Mucosa of stomach (tissue), 1 donor: ENCODE measurements at regions not wholly inside any gene's neighbourhood (a gene's known extent, or its start where the extent isn't known, plus 50 kb on each side); places are given as distances from the start of the nearest gene placed in this dataset.
"Not testable (repeated sequence)": the region's sequence is repeated elsewhere in the genome, so short reads cannot be mapped to it uniquely, and the experiment has no call there.

Experiments
- H3K27me3 ChIP-seq: one replicate; pipeline ENCODE4 v1.7.0; 2013; ENCODE audit warnings: mild to moderate bottlenecking, low read length; ENCODE audit not compliant: control insufficient read depth, insufficient read depth
- H3K36me3 ChIP-seq: one replicate; pipeline ENCODE4 v1.7.0; 2013; ENCODE audit warnings: low read length; ENCODE audit not compliant: control insufficient read depth, insufficient read depth
- H3K4me1 ChIP-seq: one replicate; pipeline ENCODE4 v1.7.0; 2013; ENCODE audit warnings: mild to moderate bottlenecking, low read length; ENCODE audit not compliant: control insufficient read depth, insufficient read depth
- H3K4me3 ChIP-seq: one replicate; pipeline ENCODE4 v1.7.0; 2013; ENCODE audit warnings: low read length
- H3K9ac ChIP-seq: one replicate; pipeline ENCODE4 v1.7.0; 2013; ENCODE audit warnings: mild to moderate bottlenecking, low read length, moderate library complexity
- H3K9me3 ChIP-seq: one replicate; pipeline ENCODE4 v1.7.0; 2013; ENCODE audit warnings: mild to moderate bottlenecking, low read length, moderate library complexity; ENCODE audit not compliant: control insufficient read depth
- donor health status: Pancreatic carcinoma.

DNA sequence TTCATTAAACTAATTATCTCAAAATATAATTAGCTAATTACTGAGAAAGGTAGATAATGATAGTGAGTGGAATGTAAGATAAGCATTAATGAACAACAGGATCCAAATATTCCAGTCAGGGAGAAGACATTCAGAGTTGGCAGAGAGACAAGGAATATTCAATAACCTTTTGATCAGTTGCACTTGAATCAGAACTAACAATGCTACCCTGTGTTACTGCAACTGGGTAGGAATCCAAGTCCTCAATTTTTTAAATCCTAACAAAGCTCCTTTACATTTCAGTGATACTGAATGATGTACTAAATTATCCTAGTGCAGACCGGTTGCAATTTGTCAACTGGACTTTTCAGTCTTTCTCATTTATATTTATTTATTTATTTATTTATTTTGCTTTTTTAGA, 107.1 kb upstream of the MIR17HG start:
- Histone ChIP-seq H3K9me3 (no peaks in the 10 kb centered on the region), H3K4me3 (no peak overlapping the region)

DNA sequence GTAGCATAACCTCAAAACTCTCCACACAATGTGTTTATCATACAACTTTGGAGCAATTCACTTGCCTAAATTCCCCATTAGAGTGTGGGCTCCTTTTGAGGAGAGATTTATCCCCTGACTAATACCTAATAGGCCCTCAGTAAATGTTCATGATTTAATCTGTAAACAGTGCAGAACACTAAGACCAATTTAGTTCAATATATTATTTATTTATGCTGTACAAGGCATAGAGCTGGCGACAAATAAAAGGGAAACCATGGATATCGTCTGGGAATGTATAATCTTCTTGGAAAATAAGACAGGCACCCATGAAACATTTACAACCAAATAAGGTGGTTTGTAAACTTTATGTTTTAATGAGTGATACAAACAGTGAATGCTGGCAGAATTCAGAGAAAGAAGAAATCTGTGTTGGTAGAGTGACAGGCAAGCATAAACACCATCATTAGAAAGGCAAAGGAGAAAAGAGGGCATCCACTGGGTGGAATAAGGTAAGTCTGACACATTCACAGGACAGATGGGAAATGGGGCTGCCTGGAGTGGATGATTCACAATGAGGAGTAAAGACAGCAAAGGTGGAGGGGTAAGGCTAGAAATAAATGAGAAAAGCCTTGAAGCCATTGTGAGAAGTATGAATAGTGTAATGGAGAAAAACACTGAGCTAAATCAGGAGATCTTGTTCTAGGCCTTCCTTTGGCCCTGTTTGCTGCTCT, 106.1 kb upstream of the MIR17HG start:
- H3K9ac ChIP-seq, result no peak overlapping the region
- no peaks in the 10 kb centered on the region for H3K9me3 ChIP-seq
- H3K4me1 ChIP-seq, result no peaks in the 10 kb centered on the region

More for the DNA sequence above, 107.1 kb upstream of the MIR17HG start:
- H3K36me3 ChIP-seq, result no peaks in the 10 kb centered on the region
- H3K27me3 ChIP-seq, result no peaks in the 10 kb centered on the region
- no peak overlapping the region for H3K9ac ChIP-seq
- H3K4me1 ChIP-seq, result no peaks in the 10 kb centered on the region

DNA sequence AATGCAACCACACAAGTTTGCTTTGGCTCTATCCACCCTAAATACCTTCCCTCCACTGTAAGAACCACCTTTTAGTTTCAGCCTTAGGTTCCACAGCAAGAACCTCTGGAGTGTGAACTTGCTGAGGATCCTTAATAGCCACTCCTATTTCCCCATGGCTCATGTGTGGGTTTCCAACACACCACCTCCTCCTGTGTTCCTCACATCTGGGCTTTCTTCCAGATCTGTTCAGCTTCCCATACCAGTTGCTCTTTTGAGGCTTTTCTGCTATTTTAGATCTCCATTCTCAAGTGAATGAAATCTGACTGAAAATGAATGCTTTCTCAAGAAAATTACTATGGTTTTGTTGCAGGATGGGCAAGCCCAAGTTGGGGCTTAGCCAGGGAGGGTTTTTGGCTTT, 104.8 kb upstream of the MIR17HG start:
- H3K36me3 ChIP-seq, result no peaks in the 10 kb centered on the region
- no peaks in the 10 kb centered on the region for H3K27me3 ChIP-seq
- H3K9ac ChIP-seq, result no peak overlapping the region
- no peak overlapping the region for H3K4me3 ChIP-seq
- no peaks in the 10 kb centered on the region for H3K9me3 ChIP-seq
- no peaks in the 10 kb centered on the region for H3K4me1 ChIP-seq

More for the DNA sequence above, 106.1 kb upstream of the MIR17HG start:
- no peaks in the 10 kb centered on the region for H3K27me3 ChIP-seq
- H3K36me3 ChIP-seq, result no peaks in the 10 kb centered on the region
- H3K4me3 ChIP-seq, result no peak overlapping the region

DNA sequence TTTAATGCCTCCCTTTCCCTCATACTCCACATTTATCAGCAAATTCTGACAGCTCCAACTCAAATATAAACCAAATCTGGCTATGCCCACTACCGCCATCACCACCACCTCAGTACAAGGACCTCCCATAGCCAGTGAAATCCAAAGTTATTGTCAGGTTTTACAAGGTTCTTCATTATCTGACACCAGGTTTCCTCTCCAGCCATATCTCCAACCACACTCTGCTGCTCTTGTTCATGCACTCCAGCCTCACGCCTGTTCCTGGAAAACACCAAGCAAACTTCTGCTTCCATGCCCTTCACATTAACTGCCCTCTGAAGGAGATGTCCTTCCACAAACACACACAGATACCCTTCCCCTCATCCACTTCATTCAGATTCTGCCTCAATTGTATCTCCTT, 102.2 kb upstream of the MIR17HG start:
- H3K9me3 ChIP-seq, result no peaks in the 10 kb centered on the region
- no peaks in the 10 kb centered on the region for H3K27me3 ChIP-seq
- H3K9ac ChIP-seq, result no peak overlapping the region
- peaks cover 12% of the 10 kb centered on the region for H3K4me1 ChIP-seq
- H3K4me3 ChIP-seq, result no peak overlapping the region
- H3K36me3 ChIP-seq, result no peaks in the 10 kb centered on the region

DNA sequence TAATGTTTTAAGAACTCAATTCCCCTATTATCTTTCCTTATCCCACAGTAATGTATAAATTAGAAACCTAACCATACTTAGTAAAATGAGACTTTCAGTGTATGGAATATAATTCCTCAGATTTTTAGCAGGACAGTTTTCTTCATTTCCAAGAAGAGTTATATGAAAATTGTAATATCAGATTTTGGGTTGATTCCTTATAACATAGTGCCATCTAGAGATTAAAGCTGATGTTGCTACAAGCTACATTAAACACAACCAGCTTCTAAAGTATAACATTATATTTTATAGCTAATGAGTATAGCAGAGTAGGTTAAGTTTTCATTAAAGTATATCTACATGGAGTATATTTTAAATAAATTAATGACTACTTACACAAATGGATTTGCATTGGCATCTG, 99.7 kb upstream of the MIR17HG start:
- H3K9me3 ChIP-seq, result no peaks in the 10 kb centered on the region
- H3K4me3 ChIP-seq, result no peak overlapping the region
- no peaks in the 10 kb centered on the region for H3K36me3 ChIP-seq
- H3K27me3 ChIP-seq, result no peaks in the 10 kb centered on the region
- no peak overlapping the region for H3K9ac ChIP-seq
- H3K4me1 ChIP-seq, result peaks cover 12% of the 10 kb centered on the region

DNA sequence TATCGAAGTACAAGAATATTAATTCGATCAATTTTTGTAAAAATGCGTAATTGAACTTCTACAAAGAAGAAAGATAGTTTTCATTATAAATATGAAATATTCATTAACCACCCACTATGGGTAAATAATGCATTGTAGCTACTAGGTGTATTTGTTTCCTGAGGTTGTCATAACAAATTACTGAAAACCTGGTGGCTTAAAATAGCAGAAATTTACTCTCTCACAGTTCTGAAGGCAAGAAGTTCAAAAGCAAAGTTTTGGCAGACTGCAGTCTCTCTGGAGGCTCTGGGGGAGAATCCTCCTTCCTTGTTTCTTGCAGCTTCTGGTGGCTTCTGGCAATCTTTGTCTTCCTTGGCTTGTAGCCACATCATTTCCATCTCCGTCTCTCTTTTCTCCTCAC, 99.2 kb upstream of the MIR17HG start:
- H3K4me1 ChIP-seq, result peaks cover 12% of the 10 kb centered on the region
- H3K4me3 ChIP-seq, result no peak overlapping the region
- no peaks in the 10 kb centered on the region for H3K27me3 ChIP-seq
- H3K9me3 ChIP-seq, result no peaks in the 10 kb centered on the region
- no peaks in the 10 kb centered on the region for H3K36me3 ChIP-seq
- no peak overlapping the region for H3K9ac ChIP-seq

DNA sequence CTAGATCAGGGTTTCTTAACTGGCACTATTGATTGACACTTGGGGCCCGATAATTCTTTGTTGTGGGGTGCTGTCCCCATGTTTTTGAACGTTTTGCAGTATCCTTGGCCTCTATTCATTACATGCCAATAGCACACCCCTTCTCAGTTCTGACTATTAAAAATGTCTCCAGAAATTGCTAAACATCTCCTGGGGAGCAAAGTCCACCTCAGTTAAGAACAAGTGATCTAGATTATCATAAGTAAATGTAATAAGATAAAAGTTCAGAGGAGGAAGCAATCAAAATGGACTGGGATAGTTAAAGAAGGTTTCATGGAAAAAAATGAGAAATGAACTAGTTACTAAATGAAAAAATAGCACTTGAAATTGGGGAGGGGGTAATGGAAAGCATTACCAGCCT, 98.1 kb upstream of the MIR17HG start:
- Histone ChIP-seq H3K4me3 (no peak overlapping the region), H3K9ac (no peak overlapping the region), H3K27me3 (no peaks in the 10 kb centered on the region)

DNA sequence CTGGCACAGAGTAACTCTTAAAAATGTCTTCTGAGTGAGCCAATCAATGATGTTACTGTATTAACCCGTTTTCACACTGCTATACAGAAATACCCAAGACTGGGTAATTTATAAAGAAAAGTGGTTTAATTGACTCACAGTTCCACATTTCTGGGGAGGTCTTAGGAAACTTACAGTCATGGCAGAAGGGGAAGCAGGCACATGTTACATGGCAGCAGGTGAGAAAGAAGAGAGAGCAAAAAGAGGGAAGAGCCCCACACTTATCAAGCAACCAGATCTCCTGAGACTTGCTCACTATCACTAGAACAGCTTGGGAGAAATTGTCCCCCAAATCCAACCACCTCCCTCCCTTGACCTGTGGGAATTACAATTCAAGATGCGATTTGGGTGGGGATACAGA, 97.6 kb upstream of the MIR17HG start:
- no peak overlapping the region for H3K9ac ChIP-seq
- H3K9me3 ChIP-seq, result no peaks in the 10 kb centered on the region
- no peak overlapping the region for H3K4me3 ChIP-seq
- H3K4me1 ChIP-seq, result peaks cover 12% of the 10 kb centered on the region
- no peaks in the 10 kb centered on the region for H3K27me3 ChIP-seq
- H3K36me3 ChIP-seq, result no peaks in the 10 kb centered on the region

More for the DNA sequence above, 98.1 kb upstream of the MIR17HG start:
- no peaks in the 10 kb centered on the region for H3K36me3 ChIP-seq
- H3K4me1 ChIP-seq, result peaks cover 12% of the 10 kb centered on the region
- no peaks in the 10 kb centered on the region for H3K9me3 ChIP-seq

DNA sequence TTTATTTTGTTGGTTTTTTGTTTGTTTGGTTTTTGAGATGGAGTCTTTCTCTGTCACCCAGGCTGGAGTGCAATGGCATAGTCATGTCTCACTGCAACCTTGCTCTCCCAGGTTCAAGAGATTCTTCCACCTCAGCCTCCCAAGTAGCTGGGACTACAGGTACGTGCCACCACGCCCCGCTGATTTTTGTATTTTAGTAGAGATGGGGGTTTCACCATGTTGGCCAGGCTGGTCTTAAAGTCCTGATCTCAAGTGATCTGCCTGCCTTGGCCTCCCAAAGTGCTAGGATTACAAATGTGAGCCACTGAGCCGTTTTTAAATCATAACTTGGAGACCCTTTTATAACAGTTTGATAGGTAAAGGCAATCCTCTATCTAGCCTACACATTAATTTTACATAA, 95.9 kb upstream of the MIR17HG start:
- not testable (repeated sequence) for H3K9me3 ChIP-seq, H3K36me3 ChIP-seq, H3K4me3 ChIP-seq, H3K9ac ChIP-seq, H3K27me3 ChIP-seq
- peaks cover 12% of the 10 kb centered on the region for H3K4me1 ChIP-seq

DNA sequence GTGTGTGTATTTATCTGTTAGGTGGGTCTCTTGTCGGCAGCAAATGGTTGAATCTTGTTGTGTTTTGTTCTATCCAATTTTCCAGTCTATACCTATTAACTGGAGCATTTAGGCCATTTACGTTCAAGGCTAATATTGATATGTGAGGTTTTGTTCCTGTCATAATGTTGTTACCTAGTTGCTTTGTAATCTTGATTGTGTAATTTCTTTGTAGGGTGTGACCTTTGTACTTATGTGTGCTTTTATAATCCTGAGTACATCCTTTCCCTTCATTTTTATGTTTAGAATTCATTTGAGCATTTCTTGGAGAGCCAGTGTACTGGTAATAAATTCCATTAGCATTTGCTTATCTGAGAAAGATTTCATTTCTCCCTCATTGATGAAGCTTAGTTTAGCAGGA, 83.0 kb upstream of the MIR17HG start:
- Histone ChIP-seq H3K4me3 (no peak overlapping the region), H3K9me3 (no peaks in the 10 kb centered on the region), H3K9ac (no peak overlapping the region), H3K27me3 (no peaks in the 10 kb centered on the region), H3K36me3 (no peaks in the 10 kb centered on the region), H3K4me1 (no peaks in the 10 kb centered on the region)

DNA sequence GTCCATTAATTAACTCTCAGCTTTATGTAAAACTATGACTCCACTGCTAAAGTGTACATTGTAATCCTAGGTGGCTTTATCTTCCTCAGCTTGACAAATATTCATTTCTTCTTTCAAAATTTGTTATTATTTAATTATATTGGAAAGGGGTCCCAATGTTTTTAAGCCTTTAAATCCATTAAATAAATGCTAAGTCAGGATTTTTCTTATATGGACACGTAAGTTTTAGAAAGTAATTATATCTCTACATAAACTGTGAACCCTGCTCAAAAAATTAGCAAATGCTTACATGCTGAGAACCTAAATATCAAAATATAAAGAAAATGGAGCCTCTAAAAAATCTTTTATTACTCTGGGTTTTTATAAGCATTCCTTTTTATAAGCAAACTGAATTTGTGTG, 78.2 kb upstream of the MIR17HG start:
- Histone ChIP-seq H3K27me3 (no peaks in the 10 kb centered on the region), H3K4me1 (no peaks in the 10 kb centered on the region), H3K36me3 (no peaks in the 10 kb centered on the region), H3K4me3 (no peak overlapping the region), H3K9ac (no peak overlapping the region), H3K9me3 (no peaks in the 10 kb centered on the region)

DNA sequence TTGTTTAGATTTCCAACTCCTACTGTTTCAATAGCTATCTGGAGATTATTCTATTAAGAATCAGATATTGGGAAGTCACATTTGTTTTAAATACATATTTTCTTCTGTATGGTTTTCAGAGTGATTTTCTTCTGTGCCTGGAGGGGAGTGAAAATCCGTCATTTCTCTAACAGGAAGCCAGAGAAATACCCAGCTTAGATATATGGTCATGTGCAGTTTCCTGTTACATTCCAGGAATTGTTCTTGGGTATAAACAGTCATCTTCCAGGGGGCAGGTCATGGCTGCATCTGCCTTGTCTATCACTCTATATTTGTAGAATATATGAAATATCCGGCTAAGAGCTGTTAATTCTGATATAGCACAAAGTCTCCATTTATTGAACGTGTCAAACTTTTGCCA, 77.5 kb upstream of the MIR17HG start:
- H3K4me3 ChIP-seq, result no peak overlapping the region
- no peak overlapping the region for H3K9ac ChIP-seq
- no peaks in the 10 kb centered on the region for H3K36me3 ChIP-seq
- no peaks in the 10 kb centered on the region for H3K4me1 ChIP-seq
- no peaks in the 10 kb centered on the region for H3K27me3 ChIP-seq
- H3K9me3 ChIP-seq, result no peaks in the 10 kb centered on the region

DNA sequence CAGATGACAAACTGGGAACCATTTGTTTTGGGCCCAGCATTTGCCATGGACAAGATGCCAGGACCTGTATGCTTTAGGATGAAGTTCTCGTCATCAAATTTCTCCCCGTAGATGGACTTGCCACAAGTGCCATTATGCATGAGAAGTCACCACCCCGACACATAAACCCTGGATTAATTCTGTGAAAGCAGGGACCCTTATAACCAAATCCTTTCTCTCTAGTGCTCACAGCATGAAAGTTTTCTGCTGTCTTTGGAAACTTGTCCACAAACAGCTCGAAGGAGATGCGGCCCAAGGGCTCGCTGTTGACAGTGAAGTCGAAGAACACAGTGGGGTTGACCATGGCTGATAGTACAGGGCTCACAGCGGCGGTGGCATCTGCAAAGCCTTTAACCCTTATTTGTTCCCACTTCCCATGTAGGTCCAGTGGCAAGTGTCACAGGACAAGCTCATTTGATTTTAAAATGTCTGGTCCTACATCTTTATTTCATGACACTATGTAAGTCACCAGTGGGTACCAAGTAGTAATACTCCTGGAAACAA, 75.2 kb upstream of the MIR17HG start:
- Histone ChIP-seq H3K36me3 (no peaks in the 10 kb centered on the region), H3K27me3 (no peaks in the 10 kb centered on the region), H3K9me3 (no peaks in the 10 kb centered on the region), H3K9ac (no peak overlapping the region), H3K4me1 (no peaks in the 10 kb centered on the region), H3K4me3 (no peak overlapping the region)
